ENCODE measurements at regions not wholly inside any gene's neighbourhood (a gene's known extent, or its start where the extent isn't known, plus 50 kb on each side); places are given as distances from the start of the nearest gene placed in this dataset.

DNA sequence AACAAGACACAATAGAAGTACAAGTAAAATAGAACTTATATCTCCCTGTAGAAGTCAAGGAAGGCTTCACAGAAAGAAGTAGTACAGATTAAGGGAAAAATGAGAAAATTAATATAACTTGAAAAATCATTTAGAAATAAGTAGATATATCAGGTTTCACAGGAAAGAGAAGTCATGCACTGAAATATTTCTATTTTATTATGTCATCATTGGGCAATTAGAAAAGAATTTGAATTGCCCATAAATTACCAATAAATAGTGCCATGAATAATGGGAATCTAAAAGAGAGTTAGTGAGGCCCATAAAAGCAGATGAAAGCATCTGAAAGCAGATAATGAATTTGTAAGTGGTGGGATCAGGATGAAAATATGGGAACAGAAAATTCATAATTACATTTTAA is 1597.8 kb downstream of the PLA2G4A start:
- no peaks in the 10 kb centered on the region for H3K36me3 ChIP-seq (ENCODE audit: insufficient read depth, low read length)
- no peaks in the 10 kb centered on the region for H4K20me1 ChIP-seq (ENCODE audit: insufficient read depth)
- no peak overlapping the region for H3K27ac ChIP-seq (ENCODE audit: low read length)
- no peaks in the 10 kb centered on the region for H3K9me3 ChIP-seq (ENCODE audit: low read length)
- no peaks in the 10 kb centered on the region for H3K79me2 ChIP-seq (replicated peaks; ENCODE audit: insufficient read depth, low read length)
- TF ChIP-seq EZH2 (IDR thresholded peaks at IDR 0.05; ENCODE audit: borderline replicate concordance, insufficient read depth, low read length, poor library complexity, severe bottlenecking) (no peak), POLR2AphosphoS5 (IDR thresholded peaks at IDR 0.05) (no peak), EP300 (conservative IDR thresholded peaks at IDR 0.05; ENCODE audit: poor library complexity, severe bottlenecking) (no peak), SMC3 (conservative IDR thresholded peaks at IDR 0.05; ENCODE audit: poor library complexity) (no peak), RAD21 (conservative IDR thresholded peaks at IDR 0.05) (no peak), TAF1 (IDR thresholded peaks at IDR 0.05; ENCODE audit: low read depth) (no peak), MXI1 (conservative IDR thresholded peaks at IDR 0.05; ENCODE audit: poor library complexity, severe bottlenecking) (no peak)
- TF ChIP-seq, protein P1, sequence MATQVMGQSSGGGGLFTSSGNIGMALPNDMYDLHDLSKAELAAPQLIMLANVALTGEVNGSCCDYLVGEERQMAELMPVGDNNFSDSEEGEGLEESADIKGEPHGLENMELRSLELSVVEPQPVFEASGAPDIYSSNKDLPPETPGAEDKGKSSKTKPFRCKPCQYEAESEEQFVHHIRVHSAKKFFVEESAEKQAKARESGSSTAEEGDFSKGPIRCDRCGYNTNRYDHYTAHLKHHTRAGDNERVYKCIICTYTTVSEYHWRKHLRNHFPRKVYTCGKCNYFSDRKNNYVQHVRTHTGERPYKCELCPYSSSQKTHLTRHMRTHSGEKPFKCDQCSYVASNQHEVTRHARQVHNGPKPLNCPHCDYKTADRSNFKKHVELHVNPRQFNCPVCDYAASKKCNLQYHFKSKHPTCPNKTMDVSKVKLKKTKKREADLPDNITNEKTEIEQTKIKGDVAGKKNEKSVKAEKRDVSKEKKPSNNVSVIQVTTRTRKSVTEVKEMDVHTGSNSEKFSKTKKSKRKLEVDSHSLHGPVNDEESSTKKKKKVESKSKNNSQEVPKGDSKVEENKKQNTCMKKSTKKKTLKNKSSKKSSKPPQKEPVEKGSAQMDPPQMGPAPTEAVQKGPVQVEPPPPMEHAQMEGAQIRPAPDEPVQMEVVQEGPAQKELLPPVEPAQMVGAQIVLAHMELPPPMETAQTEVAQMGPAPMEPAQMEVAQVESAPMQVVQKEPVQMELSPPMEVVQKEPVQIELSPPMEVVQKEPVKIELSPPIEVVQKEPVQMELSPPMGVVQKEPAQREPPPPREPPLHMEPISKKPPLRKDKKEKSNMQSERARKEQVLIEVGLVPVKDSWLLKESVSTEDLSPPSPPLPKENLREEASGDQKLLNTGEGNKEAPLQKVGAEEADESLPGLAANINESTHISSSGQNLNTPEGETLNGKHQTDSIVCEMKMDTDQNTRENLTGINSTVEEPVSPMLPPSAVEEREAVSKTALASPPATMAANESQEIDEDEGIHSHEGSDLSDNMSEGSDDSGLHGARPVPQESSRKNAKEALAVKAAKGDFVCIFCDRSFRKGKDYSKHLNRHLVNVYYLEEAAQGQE (IDR thresholded peaks at IDR 0.05; ENCODE audit: borderline replicate concordance) = no peak
- TF ChIP-seq, protein P2, sequence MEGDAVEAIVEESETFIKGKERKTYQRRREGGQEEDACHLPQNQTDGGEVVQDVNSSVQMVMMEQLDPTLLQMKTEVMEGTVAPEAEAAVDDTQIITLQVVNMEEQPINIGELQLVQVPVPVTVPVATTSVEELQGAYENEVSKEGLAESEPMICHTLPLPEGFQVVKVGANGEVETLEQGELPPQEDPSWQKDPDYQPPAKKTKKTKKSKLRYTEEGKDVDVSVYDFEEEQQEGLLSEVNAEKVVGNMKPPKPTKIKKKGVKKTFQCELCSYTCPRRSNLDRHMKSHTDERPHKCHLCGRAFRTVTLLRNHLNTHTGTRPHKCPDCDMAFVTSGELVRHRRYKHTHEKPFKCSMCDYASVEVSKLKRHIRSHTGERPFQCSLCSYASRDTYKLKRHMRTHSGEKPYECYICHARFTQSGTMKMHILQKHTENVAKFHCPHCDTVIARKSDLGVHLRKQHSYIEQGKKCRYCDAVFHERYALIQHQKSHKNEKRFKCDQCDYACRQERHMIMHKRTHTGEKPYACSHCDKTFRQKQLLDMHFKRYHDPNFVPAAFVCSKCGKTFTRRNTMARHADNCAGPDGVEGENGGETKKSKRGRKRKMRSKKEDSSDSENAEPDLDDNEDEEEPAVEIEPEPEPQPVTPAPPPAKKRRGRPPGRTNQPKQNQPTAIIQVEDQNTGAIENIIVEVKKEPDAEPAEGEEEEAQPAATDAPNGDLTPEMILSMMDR (IDR thresholded peaks at IDR 0.05; ENCODE audit: poor library complexity, severe bottlenecking) = no peak
- no peak overlapping the region for H2AFZ ChIP-seq (ENCODE audit: low read depth, low read length)
- no peak overlapping the region for H3K4me2 ChIP-seq (ENCODE audit: low read length)
- no peak overlapping the region for H3K9ac ChIP-seq (ENCODE audit: low read length)
- no peak overlapping the region for H3K4me3 ChIP-seq (ENCODE audit: low read length)
- H3K9me2 ChIP-seq (ENCODE audit: insufficient read depth, low read length) = no peaks in the 10 kb centered on the region
- no peaks in the 10 kb centered on the region for H3K27me3 ChIP-seq (ENCODE audit: insufficient read depth, low read depth, low read length)
- H3F3A ChIP-seq (ENCODE audit: insufficient read depth, low read length, poor library complexity, severe bottlenecking) = no peaks in the 10 kb centered on the region

DNA sequence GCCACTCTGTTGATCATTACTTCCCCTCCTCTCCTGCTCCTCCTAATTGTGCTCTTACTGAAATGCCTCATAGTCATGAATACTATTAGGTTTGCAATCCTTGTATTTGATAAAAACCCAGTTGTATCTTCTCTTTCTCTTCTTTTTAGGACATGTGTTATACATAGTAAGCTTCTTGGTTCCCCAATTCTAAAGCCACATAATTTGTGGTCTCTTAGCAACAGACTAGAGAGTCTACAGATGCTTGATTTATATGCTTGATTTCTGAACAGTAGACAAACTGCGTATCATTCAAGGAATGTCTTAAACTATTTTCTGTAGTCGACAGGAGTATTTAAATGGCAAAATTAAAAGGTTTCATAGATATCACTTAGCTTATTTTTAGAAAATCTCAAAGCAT is 1598.9 kb downstream of the PLA2G4A start:
- Histone ChIP-seq H3K9me2 (ENCODE audit: insufficient read depth, low read length) (no peaks in the 10 kb centered on the region), H3K36me3 (ENCODE audit: insufficient read depth, low read length) (no peaks in the 10 kb centered on the region), H4K20me1 (ENCODE audit: insufficient read depth) (no peaks in the 10 kb centered on the region), H3K79me2 (replicated peaks; ENCODE audit: insufficient read depth, low read length) (no peaks in the 10 kb centered on the region), H3K27ac (ENCODE audit: low read length) (no peak overlapping the region), H3K9me3 (ENCODE audit: low read length) (no peaks in the 10 kb centered on the region), H3K27me3 (ENCODE audit: insufficient read depth, low read depth, low read length) (no peaks in the 10 kb centered on the region), H3K9ac (ENCODE audit: low read length) (no peak overlapping the region), H3K4me2 (ENCODE audit: low read length) (no peak overlapping the region), H3K4me3 (ENCODE audit: low read length) (no peak overlapping the region), H2AFZ (ENCODE audit: low read depth, low read length) (no peak overlapping the region), H3F3A (ENCODE audit: insufficient read depth, low read length, poor library complexity, severe bottlenecking) (no peaks in the 10 kb centered on the region)
- TF ChIP-seq, protein P1 (IDR thresholded peaks at IDR 0.05; ENCODE audit: borderline replicate concordance) = no peak
- TF ChIP-seq MXI1 (conservative IDR thresholded peaks at IDR 0.05; ENCODE audit: poor library complexity, severe bottlenecking) = no peak
- no peak for TF ChIP-seq EZH2 (IDR thresholded peaks at IDR 0.05; ENCODE audit: borderline replicate concordance, insufficient read depth, low read length, poor library complexity, severe bottlenecking)
- no peak for TF ChIP-seq POLR2AphosphoS5 (IDR thresholded peaks at IDR 0.05)
- TF ChIP-seq, protein P2 (IDR thresholded peaks at IDR 0.05; ENCODE audit: poor library complexity, severe bottlenecking) = no peak
- TF ChIP-seq TAF1 (IDR thresholded peaks at IDR 0.05; ENCODE audit: low read depth) = no peak
- TF ChIP-seq RAD21 (conservative IDR thresholded peaks at IDR 0.05) = no peak
